ENCODE measurements at regions not wholly inside any gene's neighbourhood (a gene's known extent, or its start where the extent isn't known, plus 50 kb on each side); places are given as distances from the start of the nearest gene placed in this dataset.
"Not testable (repeated sequence)": the region's sequence is repeated elsewhere in the genome, so short reads cannot be mapped to it uniquely, and the experiment has no call there.

DNA sequence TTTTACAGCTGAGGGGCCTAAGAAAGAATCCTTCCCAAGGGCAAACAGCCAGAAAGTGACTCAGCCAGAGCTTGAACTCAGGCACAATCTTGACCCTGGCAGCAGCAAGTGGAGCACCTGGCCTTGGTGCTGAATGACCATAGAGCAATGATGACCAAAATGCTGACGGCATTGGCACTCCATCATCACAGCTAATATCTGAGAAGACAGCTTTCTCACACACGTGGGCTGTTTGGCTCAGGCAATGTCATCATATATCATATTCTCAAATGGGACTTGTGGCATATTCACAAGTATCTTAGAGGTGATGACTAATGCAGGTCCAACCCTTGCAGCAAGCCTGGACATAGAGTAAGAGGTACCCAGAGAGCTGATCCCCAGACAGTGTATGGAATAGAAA, 443.9 kb upstream of the MYT1L start:
- H3K27ac ChIP-seq: no peak overlapping the region
- TF ChIP-seq, protein P1, sequence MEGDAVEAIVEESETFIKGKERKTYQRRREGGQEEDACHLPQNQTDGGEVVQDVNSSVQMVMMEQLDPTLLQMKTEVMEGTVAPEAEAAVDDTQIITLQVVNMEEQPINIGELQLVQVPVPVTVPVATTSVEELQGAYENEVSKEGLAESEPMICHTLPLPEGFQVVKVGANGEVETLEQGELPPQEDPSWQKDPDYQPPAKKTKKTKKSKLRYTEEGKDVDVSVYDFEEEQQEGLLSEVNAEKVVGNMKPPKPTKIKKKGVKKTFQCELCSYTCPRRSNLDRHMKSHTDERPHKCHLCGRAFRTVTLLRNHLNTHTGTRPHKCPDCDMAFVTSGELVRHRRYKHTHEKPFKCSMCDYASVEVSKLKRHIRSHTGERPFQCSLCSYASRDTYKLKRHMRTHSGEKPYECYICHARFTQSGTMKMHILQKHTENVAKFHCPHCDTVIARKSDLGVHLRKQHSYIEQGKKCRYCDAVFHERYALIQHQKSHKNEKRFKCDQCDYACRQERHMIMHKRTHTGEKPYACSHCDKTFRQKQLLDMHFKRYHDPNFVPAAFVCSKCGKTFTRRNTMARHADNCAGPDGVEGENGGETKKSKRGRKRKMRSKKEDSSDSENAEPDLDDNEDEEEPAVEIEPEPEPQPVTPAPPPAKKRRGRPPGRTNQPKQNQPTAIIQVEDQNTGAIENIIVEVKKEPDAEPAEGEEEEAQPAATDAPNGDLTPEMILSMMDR (IDR thresholded peaks at IDR 0.05): no peak
- TF ChIP-seq POLR2A (IDR thresholded peaks at IDR 0.05): no peak
- H3K36me3 ChIP-seq: no peaks in the 10 kb centered on the region
- no peak for DNase-seq
- H3K4me1 ChIP-seq: peaks cover 0 to 2% (median 1%) of the 10 kb centered on the region in 3 donors
- no peak overlapping the region for H3K4me3 ChIP-seq
- WGBS, 2 donors: 13 to 23% methylated on average over 2 of the region's 2 CpGs
- intact Hi-C loops (cut with DNase I): no loop called here
- H3K27me3 ChIP-seq: no peaks in the 10 kb centered on the region
- H3K9me3 ChIP-seq: no peaks in the 10 kb centered on the region

DNA sequence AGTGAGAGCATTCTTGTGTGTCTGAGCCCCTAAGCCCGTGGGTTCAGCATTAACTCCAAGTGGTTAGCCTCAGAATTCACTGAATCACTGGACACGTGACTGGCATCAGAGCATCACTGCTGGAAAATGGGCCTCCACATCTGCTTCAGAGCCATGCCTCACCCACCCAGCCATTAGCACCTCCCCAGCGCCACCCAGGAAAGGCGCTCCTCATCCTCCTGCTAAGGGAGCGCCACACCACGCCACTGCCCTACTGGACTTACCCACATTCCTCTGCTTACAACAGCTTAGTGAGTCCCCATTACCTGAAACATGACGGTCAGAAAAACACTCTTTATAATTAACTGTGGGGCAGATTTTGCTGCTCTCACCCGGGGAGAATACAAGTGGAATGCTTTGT, 442.6 kb upstream of the MYT1L start:
- DNase-seq: no peak
- TF ChIP-seq, protein P1 (IDR thresholded peaks at IDR 0.05): no peak
- TF ChIP-seq POLR2A (IDR thresholded peaks at IDR 0.05): no peak
- H3K27ac ChIP-seq: no peak overlapping the region
- peaks cover 0 to 11% (median 6%) of the 10 kb centered on the region in 3 donors for H3K4me1 ChIP-seq
- WGBS, 2 donors: 81% methylated on average over 5 to 8 of the region's 8 CpGs
- intact Hi-C loops (cut with DNase I): no loop called here
- H3K27me3 ChIP-seq: no peaks in the 10 kb centered on the region
- no peak overlapping the region for H3K4me3 ChIP-seq
- H3K9me3 ChIP-seq: no peaks in the 10 kb centered on the region
- no peaks in the 10 kb centered on the region for H3K36me3 ChIP-seq

DNA sequence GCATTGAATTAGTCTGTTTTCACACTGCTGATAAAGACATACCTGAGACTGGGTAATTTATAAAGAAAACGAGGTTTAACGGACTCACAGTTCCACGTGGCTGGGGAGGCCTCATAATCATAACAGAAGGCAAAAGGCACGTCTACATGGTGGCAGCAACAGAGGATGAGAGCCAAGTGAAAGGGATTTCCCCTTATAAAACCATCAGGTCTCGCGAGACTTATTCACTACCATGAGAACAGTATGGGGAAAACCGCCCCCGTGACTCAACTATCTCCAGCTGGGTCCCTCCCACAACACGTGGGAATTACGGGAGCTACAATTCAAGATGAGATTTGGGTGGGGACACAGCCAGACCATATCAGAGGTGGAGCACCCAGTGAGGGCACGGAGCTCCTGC, 442.0 kb upstream of the MYT1L start:
- DNase-seq; intact Hi-C loops (cut with DNase I); H3K4me3 ChIP-seq; H3K9me3 ChIP-seq; H3K27ac ChIP-seq; H3K36me3 ChIP-seq; H3K27me3 ChIP-seq: not testable (repeated sequence)
- 65 to 71% methylated on average over 11 of the region's 11 CpGs for WGBS, 2 donors
- peaks cover 0 to 11% (median 6%) of the 10 kb centered on the region in 3 donors for H3K4me1 ChIP-seq

DNA sequence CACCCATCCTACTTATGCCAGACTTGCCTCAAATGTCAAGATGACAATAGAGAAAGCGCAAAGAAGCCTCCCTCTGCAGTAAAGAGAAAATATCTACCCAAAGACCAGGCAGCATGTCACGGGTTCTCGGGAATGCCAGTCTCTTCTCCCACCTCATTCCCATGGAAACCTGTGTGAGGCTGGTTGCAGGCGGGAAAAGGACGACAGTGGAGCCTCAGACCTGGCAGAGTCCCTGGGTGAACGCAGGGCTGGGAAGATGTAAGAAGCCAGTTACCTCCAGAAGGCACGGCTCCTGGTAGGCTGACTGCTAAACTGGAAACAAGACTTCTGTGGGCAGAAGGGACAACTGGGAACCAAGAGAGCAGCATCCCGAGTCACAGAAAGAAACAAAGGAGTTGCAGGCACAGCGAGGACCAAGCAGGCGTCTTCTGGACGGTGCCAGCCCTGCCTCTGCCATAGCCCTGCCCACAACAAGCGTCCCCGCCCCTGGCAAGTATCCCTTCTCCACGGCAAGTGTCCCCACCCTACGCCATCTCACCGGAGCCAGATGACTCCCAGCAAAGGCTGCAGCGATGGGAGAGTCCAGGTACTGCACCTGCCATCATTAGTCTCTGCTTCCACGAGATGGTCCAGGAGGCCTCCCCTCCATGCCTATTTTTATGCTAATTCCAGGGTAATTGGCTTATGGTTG, 440.8 kb upstream of the MYT1L start:
- no peak overlapping the region for H3K4me3 ChIP-seq
- H3K4me1 ChIP-seq: peaks cover 0 to 11% (median 6%) of the 10 kb centered on the region in 3 donors
- WGBS, 2 donors: 74 to 76% methylated on average over 10 to 12 of the region's 18 CpGs
- H3K36me3 ChIP-seq: no peaks in the 10 kb centered on the region
- intact Hi-C loops (cut with DNase I): no loop called here
- H3K27ac ChIP-seq: no peak overlapping the region
- H3K9me3 ChIP-seq: no peaks in the 10 kb centered on the region
- TF ChIP-seq, protein P1 (IDR thresholded peaks at IDR 0.05): no peak
- no peak for TF ChIP-seq POLR2A (IDR thresholded peaks at IDR 0.05)
- DNase-seq: no peak
- no peaks in the 10 kb centered on the region for H3K27me3 ChIP-seq

DNA sequence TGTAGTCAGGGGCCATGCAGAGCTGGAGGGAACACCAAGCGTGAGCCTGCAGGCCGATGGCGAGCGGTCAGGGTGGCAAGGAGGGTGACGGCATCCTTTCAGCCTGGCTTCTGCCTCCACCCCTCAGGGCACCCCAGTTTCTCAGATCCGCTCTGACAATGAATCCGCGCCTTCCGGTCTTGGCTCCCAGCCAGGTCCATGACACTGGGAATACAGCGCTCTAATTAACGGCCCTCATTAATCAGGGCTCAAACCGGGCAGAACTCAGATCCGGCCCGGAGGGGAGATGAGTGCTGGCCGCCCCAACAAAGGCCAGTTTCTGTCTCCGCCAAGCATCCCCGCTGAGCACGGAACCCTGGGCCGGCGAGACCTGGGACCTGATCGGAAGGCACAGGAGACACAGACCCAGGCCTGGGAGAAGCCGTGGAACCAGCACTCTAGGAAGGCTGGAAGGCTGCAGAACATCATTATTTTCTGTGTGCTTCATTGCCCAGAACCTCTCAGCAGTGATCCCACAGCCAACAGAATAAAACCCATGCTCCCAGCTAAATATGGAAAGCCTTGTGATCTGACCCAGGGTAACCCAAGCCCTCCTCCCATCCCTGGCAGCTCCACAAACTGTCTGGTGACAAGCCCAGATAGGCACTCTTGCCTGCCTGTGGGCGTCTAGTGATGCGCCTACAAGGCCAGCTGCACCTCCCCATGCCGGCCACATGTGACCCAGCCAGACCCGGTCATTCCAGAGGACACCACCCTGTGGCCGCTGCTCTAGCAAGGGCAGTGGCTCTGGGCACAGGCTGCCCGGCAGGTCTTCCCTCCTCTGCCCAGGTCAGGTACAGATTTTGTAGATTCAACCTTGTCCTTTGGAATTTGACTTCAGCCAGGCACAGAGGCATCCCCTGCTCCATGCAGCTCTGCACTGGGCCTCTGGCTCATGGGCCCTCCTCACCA, 438.7 kb upstream of the MYT1L start:
- no peaks in the 10 kb centered on the region for H3K9me3 ChIP-seq
- DNase-seq: no peak
- no peak for TF ChIP-seq POLR2A (IDR thresholded peaks at IDR 0.05)
- TF ChIP-seq, protein P1 (IDR thresholded peaks at IDR 0.05): no peak
- intact Hi-C loops (cut with DNase I): no loop called here
- H3K4me1 ChIP-seq: peaks cover 0 to 11% (median 6%) of the 10 kb centered on the region in 3 donors
- H3K27me3 ChIP-seq: no peaks in the 10 kb centered on the region
- no peaks in the 10 kb centered on the region for H3K36me3 ChIP-seq
- WGBS, 2 donors: 42 to 57% methylated on average over 5 to 14 of the region's 28 CpGs
- H3K4me3 ChIP-seq: peak overlapping the region in 1 of 4 donors; percentile 31
- H3K27ac ChIP-seq: peak overlapping the region in 3 of 4 donors; percentile 25 to 61 (median 60)
